ENCODE measurements at regions not wholly inside any gene's neighbourhood (a gene's known extent, or its start where the extent isn't known, plus 50 kb on each side); places are given as distances from the start of the nearest gene placed in this dataset.

- no peak for TF ChIP-seq SP1 (IDR thresholded peaks at IDR 0.05)
- no peak for TF ChIP-seq CTCF (IDR thresholded peaks at IDR 0.05; ENCODE audit: low read depth, low read length, missing input control)
- no peak for TF ChIP-seq TAF1 (conservative IDR thresholded peaks at IDR 0.05)
- TF ChIP-seq YY1 (IDR thresholded peaks at IDR 0.05), result no peak
- no peak for TF ChIP-seq MAX (IDR thresholded peaks at IDR 0.05)
- no peak for TF ChIP-seq GABPA (IDR thresholded peaks at IDR 0.05 in 1 of 2, conservative IDR thresholded peaks at IDR 0.05 in 1 of 2)
- TF ChIP-seq EGR1 (IDR thresholded peaks at IDR 0.05; ENCODE audit: low read depth in 2 of 2), result no peak
- TF ChIP-seq RAD21 (IDR thresholded peaks at IDR 0.05), result no peak
- TF ChIP-seq REST (IDR thresholded peaks at IDR 0.05), result no peak
- TF ChIP-seq JUND (IDR thresholded peaks at IDR 0.05), result no peak
- TF ChIP-seq ATF3 (IDR thresholded peaks at IDR 0.05), result no peak
- no peak for TF ChIP-seq HNF4G (IDR thresholded peaks at IDR 0.05)
- no peak for TF ChIP-seq ZBTB33 (IDR thresholded peaks at IDR 0.05)
Measured at GRCh38 chr14:71387753-71388152, 480.5 kb downstream of the PCNX1 start.
